ENCODE measurements at regions not wholly inside any gene's neighbourhood (a gene's known extent, or its start where the extent isn't known, plus 50 kb on each side); places are given as distances from the start of the nearest gene placed in this dataset.

DNA sequence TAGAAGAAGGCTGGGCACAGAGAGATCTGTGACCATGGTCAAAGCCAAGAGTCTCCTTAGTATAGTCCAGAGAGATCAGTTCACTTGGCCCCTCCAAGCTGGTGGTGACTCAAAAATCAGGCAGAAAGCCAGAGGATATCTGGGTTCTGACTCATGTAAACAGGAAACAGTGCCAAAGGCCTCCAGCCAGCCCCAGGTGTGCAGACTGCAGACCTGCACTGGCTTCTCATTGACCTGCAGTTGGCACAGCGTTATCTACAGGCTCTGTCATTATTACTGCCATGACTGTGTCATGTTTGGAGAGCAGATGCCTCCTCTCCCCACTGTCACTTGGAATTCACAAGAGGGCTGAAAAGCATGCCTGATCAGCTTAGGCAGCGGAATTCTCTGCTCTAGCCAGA, 295.7 kb upstream of the PRKD1 start:
- peak; percentile 96 for DNase-seq (ENCODE audit: low read depth)

DNA sequence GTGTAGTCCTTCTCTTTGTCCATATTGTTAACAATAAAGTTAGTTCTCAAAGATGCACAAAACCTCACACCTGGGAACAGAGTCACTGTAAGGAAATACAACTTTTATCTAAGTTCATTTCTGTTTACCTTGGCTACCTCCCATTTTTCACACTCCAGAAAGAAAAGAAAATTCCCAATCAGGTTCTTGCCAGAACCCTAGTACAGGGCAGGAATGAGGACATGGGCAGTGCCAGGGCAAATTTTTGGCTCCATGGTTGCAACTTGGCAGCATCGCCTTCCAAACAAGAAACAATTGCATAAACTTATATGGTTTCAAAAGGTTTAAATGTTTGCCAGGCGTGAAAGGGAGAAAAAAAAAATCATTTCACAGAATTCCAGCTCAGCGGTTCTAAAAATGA, 296.3 kb upstream of the PRKD1 start:
- no peak for DNase-seq (ENCODE audit: low read depth)

DNA sequence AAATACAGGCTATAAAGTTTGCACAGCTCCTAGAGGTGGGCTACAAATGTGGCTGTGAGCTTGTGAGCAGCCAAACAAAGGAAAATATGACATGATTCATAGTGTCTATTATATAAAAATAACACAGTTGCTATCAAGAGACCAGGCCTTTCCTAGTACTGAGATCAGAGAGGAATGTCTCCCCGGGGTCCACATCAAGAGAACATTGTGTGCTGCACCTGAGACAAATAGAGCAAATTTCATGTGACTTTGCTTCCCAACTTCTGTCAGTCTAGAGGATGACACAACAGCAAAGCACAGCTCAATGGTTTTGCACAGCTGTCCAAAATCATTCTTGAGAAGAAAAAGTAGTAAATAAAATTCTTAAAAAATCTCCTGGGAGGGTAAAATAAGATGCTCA, 297.5 kb upstream of the PRKD1 start:
- DNase-seq (ENCODE audit: low read depth): no peak

DNA sequence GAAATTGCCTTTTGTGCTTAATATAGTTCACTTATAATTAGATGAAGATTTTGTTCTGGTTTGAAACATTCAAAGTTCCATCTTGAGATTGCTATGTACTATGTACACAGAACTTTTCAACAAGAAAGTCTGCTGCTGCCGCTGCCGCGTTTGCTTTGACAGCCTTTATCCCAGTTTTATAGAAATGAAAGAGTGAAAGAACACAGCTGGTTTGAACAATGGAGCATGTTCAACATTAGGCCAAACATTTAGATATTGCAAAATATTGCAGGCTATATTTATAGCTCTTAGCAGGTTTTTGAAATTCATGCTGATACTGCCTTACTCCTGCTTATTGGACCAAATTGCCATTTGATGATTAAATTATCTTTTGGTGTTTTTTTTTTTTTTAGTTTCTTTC, 299.8 kb upstream of the PRKD1 start:
- no peak for DNase-seq (ENCODE audit: low read depth)

DNA sequence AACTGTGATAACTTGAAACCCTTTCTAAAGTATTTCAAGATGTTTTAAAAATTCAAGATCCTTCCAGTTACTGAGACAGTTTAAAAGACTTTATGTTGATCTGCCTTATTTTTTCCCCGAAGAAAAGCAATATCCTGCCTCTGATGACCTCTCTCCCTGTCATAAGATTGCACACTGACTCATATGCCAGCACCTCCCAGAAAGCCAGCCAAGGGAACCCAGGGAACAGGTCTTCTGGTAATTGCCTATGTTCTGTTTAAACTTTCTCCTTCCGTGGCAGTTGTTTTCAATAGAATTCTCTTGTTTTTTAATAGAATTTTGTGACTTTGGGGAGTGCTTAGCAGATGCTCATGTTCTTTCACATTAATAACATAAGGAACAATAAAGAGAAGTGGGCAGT, 300.2 kb upstream of the PRKD1 start:
- DNase-seq (ENCODE audit: low read depth): peak; percentile 84

DNA sequence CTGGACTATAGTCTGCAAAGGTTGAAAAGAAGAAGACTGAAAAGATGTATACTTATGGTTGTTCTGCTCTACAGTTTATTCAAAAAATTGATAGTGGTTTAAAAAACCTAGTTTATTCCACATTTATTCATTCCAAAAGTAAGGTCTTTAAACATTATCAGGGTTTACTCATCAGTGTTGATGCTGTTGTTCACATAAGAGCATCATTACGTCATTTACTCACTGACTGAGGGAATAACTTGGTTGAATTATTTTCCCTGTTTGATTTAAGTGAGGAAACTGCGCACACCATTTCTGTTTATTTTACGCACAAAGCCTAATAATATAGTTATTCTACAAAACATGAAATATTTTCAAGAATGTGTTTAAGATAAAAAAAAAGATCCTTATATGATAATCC, 303.1 kb upstream of the PRKD1 start:
- no peak for DNase-seq (ENCODE audit: low read depth)

DNA sequence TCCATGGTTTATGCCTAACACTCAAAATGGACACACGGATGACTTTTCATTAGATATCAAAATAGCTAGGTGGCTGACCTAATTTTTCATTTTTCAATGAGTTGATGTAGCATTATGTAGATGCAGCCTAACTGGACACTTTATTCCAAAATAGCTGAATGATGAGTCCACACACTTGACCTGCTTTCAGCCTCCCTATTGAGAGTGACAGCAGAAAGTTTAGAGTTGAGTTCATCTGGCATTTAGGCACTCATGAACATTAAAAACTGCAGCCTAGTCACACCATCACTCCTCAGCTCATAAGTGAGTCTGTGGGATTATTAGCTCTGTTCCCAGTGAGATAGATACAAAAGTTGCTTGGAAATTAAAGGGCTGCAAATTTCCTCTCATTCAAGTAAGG, 307.3 kb upstream of the PRKD1 start:
- DNase-seq (ENCODE audit: low read depth): no peak

DNA sequence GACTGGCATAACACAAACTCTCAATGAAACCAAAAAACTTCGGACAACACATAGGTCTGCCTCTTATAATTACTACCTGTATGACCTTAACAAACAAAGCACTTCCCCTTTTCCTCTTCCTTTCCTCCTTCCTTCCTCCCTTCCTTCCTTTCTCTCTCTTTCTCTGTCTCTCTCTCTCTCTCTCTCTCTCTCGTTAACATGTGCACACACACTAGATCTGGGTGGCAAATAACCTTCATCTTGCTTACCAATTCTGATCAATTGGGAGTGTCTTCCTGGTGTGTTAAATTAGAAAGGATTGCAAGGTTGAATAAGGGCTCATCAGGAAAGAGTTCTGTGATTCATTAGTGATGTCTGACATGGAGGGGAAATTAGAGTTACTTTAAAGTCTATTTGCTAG, 307.8 kb upstream of the PRKD1 start:
- DNase-seq (ENCODE audit: low read depth): no peak

DNA sequence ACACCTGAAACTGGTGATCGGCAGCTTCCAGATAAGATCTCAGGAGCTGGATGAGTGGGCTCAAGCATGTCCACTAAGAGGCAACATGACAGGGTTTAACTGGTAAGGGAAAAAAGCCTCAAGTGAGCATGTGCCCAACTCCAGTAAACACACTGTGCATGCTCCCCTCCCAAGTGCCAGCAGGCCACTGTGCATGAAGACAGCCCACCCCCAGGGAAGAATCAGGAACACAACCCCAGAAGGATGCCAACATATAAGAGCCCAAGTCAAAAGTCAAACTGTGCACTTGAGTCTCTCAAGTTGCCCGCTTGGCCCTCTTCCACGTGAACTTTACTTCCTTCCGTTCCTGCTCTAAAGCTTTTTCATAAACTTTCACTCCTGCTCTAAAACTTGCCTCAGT, 311.3 kb upstream of the PRKD1 start:
- DNase-seq (ENCODE audit: low read depth): no peak

DNA sequence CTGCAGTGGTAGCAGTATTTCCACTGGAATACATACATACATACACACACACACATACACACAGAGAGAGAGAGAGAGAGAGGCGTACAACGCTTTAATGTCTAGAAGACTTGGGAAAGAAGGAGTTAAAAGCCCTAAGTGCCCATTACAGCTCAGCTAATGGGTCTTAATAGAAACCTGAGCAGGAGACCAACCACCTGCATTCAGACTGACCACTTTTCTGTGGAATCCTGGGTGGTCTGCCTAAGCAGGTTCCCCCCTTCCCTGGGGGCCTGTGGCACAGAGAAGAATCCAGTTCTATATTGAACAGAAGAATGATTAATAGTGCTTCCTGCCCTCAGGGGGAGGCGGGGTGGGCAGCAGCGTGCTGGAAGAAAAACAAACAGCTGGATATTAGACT, 312.4 kb upstream of the PRKD1 start:
- peak; percentile 40 for DNase-seq (ENCODE audit: low read depth)

DNA sequence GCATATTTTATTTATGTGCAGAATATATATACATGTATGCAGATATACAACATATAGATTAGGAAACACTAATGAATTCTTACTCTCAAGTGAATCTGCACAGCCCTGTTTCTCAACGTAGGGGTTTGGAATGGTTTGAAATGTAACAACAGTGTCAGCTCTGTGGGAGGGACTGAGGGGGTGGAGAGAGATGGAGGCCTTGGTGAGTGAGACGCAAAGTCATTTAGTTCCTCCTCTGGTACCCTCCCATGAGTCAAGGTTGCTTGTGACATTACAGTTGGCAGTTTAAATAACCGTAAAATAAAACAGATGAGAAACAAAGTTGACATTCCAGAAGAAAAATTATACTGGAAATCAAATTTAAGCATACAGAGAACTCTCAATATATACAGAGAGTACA, 313.0 kb upstream of the PRKD1 start:
- DNase-seq (ENCODE audit: low read depth): no peak

DNA sequence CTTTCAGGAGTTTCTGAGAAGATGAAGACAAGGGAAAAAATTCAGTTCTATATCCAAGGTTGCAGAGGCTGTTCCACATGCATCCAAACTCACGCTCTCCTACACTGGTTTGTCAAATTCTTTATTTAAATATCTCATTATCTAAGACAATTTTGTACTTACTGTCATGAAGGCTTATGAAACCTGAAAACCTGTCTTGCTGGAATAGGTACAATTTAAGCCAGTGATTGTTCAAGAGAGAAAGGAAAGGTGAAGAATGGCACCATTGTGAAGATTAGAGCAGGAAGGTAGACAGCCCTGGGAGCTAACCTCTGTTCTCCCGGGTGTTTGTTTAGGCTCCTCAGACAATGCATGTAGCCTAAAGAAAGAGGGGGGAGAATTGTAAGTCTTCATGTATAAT, 315.1 kb upstream of the PRKD1 start:
- no peak for DNase-seq (ENCODE audit: low read depth)

DNA sequence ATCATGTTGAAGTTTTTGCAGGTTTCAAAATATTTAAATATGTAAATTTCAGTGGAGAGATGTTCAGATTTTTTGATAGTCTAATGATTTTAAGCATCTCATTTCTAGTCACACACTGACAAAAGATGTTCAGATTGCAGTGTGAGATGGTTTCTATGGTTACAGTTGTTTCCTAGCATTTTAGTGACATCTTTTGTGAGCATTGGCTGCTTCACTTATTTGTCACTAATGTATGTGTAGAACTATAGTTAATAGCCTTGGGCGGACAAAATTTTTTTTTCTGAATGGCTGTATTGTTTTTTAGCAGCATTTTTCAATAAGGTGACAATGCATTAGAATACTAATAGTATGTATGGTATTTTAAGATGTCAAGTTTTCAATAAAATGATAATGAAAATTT, 315.6 kb upstream of the PRKD1 start:
- no peak for DNase-seq (ENCODE audit: low read depth)

DNA sequence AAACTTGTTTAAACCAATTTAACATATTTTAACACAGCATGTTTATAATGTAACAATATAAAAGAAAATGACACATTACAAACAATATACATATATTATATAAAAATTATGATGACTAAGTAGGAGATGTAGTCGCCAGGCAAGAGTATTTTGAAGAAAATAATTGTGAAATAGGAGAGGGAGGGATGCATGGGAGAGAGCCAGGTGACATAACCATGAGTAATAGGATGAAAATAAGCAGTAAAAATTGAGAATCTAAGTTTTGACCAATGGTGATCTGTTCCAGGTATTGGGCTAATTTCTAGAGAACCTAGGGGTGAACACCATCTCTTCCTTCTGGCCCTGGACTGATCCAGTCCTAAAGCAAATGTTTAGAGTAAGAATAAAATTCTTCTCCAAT, 315.2 kb upstream of the G2E3 start:
- DNase-seq (ENCODE audit: low read depth): peak; percentile 93

DNA sequence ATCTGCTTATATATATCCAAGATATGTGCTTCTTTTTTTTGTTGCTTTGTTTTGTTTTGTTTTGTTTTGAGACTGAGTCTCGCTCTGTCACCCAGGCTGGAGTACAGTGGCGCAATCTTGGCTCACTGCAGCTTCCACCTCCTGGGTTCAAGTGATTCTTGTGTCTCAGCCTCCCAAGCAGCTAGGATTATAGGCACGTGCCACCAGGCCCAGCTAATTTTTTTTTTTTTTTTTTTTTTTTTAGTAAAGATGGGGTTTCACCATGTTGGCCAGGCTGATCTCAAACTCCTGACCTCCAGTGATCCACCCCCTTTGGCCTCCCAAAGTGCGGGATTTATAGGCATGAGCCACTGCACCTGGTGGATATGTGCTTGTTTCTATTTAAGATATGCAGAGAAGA, 314.6 kb upstream of the G2E3 start:
- peak; percentile 66 for DNase-seq (ENCODE audit: low read depth)

DNA sequence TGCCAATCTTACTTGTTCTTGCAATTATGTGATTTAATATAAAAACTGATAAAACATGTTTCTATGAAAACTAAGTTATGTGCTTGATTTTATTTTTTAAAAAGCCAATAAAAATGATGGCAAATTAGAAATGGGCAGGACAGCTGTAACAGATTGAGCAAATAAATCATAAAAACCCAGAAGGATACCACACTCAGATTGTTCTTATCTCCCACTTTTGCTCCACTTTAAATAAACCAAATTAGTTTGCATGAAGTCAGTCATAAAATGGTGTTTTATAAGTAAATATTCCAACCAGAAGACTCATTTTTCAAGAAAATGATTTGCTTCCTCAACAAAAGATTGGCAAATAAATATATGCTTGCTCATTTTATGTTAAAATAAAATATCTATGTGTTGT, 307.9 kb upstream of the G2E3 start:
- DNase-seq (ENCODE audit: low read depth): no peak

DNA sequence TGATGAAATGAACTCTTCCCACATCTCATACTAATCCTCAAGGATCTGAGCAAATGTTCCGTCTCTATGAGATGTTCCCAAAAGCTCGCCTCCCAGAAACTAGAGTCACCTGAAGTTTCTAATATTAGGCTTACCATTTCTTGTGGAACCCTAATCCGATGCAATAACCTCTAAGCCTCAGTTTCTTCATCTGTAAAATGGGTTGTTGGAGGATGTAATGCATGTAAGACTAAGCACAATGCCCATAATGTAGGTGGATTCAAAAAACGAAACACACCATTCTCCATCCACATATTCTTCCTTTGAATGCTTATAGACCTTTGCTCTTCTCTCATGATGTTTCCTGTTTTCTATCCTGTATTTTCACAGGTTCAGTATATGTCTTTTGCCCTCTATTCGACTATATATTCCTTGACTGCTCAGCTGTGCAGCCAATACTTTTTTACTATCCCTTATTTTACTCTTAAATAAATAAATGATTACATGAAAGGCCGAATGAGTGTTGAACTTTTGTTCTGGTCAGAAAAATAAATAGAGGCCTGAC, 307.3 kb upstream of the G2E3 start:
- no peak for DNase-seq (ENCODE audit: low read depth)

DNA sequence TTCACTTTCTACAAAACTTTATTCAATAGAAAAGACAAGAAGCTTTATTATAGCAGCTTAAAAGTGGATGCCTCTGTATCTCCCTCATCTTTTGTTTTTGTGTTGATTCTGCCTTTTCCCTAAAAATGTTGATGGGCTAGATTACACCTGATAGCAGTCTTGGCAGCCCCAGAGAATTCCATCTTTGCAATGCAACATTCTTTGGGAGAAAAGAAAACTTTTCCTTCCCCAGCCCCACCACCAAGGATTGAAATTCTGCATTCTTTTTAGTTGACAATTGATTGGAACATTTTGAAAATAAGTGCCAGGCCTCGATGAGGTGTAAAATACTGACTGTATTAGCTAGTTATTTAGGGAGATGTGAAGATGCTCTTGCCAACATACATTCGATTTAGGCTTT, 306.8 kb upstream of the G2E3 start:
- no peak for DNase-seq (ENCODE audit: low read depth)

DNA sequence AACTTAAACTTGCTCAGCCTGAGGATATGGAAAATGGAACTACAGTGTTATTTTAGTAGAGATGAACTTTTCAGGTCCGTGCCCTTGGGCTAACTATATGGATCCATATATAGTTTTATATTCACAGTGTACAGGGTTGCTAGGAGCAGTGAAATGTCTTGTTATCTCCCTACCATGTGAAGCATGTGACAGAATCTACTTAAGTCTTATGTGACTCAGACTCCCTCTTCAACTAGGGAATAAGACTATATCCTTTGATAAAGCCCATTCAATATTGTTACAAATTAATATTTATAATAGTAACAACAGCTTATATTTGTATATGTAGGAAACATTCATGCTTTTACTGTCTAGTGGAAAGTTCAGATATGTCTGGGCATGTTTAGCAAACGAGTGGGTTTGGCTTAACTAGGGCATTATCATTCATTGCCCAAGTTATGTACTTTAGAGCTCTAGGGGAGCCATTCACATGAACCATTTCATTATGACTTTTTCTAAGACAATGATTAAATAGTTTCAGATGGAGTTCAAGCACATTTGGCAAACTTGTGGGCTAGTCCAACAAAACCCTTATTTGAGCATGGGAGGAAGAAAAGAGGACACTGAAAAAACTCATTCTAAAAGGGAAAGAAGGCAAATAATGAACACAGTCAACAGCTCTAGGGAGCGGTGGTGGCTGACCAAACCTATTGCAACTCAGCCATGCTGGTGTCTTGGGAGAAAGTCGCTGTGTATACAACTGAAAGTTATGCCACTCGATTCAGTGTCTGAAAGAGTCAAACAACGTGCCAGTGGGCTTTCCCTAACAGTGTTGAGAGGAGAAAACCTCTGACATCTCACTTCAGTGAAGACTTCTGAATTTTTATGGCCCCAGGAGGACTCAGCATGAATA, 305.9 kb upstream of the G2E3 start:
- DNase-seq (ENCODE audit: low read depth): no peak

DNA sequence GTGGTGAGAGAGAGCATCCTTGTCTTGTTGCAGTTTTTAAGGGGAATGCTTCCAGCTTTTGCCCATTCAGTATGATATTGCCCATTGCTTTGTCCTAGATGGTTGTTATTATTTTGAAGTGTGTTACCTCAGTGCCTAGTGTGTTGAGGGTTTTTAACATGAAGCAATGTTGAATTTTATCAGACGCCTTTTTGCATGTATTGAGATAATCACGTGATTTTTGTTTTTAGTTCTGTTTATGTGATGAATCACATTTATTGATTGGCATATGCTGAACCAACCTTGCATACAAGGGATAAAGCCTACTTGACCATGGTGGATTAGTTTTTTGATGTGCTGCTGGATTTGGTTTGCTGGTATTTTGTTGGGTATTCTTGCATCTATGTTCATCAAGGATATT, 302.3 kb upstream of the G2E3 start:
- no peak for DNase-seq (ENCODE audit: low read depth)

DNA sequence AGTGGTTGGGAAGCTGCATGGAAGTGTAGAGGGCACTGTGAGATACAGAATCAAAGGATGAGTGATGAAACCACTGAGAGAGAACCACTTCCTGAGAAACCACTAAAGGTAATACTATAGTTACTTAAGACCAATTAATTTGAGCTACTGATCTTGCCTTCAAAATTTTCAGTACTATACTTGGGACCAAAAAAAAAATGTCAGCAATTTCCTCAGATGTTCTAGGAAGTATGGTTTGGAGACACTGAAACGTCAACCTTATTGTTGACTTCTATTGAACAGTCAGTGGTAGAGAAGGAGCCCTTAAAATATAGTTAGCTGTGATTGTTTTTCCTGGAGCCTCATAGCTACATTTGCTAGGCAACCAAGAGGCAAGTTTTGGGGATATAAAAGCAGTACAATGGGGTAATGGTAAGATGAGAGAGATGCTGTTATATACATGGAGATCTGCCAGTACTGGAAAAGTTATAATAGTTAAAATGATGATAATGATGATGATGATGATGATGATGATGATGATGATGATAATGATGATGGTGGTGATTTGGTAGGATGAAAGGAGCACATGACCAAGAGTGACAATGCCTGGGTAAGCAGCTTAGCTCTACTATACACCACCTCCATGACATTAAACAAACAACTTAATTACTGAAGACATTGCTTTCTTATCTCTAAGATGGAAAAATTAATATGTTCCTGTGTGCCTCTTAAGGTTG, 300.9 kb upstream of the G2E3 start:
- DNase-seq (ENCODE audit: low read depth): no peak

DNA sequence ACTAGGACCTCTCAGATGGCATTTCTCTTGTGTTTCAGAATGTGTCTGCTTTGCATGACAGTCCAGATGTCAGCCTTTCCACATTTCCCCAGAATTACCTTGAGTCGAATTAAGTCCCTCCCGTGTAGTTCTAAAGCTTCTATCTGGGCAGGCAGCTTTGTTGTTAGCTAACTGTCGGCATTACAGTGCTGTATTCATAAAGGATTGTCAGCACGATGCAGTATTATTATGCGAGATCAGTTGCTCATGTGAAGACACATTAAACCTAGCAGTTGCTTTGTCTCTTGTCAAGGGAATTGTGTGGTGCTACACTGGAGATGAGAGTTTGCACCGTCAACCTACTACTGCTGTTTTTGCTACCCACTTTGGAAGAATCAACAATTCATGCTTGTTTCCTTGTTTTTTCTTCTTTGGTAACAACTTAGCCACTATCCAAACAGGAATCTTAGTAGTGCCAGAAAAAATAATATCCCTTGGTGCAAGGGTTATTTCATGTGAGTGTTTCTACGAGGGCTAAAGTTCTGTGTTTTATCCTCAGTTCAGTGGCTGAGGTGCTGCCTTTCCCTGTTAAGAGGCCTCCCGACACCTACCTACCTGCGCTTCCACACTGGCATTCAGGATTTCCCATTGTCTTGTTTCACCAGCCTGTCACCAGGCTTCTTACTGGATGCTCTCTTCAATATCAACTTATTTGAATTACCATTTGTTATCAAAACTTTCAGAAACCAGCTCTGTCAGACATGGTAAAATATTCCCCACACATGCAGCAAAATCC, 297.9 kb upstream of the G2E3 start:
- DNase-seq (ENCODE audit: low read depth): no peak

DNA sequence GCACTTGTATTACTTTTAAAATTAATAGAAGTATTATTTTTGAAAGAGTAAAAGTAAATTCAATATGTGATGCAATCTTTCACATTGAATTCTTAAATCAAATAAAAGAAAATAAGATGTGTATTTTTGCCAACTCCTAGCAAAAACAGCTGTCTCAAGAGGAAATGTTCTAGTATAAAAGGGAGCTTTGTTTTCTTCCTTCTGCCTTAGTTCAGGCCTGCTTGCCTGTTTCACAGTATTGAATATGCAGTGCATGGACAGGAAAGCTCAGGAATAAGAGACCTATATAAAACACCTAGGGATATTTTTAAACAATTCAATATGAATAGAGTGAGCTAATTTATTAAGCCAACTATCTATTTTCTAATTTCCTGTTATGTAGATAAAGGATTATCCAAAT, 294.8 kb upstream of the G2E3 start:
- DNase-seq (ENCODE audit: low read depth): no peak
